ENCODE measurements at regions not wholly inside any gene's neighbourhood (a gene's known extent, or its start where the extent isn't known, plus 50 kb on each side); places are given as distances from the start of the nearest gene placed in this dataset.

DNA sequence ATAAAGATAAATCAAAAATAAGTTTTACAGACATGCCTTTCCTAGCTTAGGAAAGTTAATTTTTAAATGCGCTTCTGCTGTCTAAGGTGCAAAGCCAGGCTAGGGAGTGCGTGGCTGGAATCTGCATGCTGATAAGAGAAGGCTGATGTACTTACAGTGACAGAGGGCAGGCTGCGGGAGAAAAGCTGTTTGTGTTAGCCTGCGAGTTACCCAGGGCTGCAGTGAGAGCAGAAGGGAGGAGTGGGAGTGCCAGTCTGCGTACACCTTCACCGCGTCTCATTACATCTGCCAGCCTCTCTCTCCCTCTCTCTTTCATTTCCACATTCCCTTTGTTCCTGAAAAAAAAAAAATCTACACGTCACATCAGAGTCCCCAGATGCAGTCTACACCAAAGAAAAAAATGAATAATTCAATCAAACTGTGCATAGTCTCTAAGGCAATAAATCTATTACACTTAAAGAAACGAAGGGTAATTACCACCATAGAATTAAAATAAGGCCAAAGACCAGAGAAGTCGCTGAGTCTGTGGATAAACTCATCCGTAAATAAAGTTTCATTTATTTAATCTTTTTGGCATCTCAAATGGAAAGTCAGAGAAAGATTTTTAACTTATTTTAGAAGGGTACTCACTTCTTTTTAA lies 126.4 kb upstream of the C11orf58 start:
- WGBS, 2 donors = 25 to 31% methylated on average over 11 of the region's 11 CpGs
- intact Hi-C loops (cut with DNase I; ENCODE audit: low total_unique reads) = loop anchor here (5.0 kb wide), 1 partner anchor 960 kb away; no protein-coding TSS in a partner anchor
- DNase-seq (ENCODE audit: low spot score in 2 of 2) = no peak
- TF ChIP-seq POLR2A (IDR thresholded peaks at IDR 0.05) = no peak
- TF ChIP-seq, protein P1, sequence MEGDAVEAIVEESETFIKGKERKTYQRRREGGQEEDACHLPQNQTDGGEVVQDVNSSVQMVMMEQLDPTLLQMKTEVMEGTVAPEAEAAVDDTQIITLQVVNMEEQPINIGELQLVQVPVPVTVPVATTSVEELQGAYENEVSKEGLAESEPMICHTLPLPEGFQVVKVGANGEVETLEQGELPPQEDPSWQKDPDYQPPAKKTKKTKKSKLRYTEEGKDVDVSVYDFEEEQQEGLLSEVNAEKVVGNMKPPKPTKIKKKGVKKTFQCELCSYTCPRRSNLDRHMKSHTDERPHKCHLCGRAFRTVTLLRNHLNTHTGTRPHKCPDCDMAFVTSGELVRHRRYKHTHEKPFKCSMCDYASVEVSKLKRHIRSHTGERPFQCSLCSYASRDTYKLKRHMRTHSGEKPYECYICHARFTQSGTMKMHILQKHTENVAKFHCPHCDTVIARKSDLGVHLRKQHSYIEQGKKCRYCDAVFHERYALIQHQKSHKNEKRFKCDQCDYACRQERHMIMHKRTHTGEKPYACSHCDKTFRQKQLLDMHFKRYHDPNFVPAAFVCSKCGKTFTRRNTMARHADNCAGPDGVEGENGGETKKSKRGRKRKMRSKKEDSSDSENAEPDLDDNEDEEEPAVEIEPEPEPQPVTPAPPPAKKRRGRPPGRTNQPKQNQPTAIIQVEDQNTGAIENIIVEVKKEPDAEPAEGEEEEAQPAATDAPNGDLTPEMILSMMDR (IDR thresholded peaks at IDR 0.05) = no peak
- H3K4me3 ChIP-seq (ENCODE audit: low read depth, poor library complexity, severe bottlenecking) = no peak overlapping the region

DNA sequence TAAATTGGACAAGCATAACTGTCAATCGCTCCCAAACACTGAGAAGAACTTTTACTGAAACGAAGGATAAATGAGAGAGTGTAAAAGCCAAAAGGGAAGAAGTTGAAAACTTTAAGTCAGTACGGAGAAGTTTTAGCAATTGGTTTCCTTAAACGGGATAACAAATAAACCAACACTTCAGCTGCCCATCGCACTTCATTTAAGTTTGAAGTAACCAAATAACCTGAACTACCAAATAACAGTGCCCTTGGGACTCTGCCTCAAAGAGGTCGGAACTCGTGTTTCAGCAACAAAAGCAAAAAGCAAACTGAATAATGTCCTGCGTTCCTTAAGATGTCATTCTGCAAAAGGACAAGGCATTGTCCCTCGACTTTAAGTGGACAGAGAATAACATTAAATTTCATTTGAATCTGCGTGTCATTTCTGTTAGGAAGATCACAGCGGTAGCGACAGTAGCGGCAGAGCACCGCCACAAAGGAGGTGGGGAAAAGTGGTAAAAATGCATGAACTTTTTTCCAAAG lies 127.0 kb upstream of the C11orf58 start:
- 7 to 29% methylated on average over 14 of the region's 14 CpGs for WGBS, 2 donors
- DNase-seq (ENCODE audit: low spot score in 2 of 2) = no peak
- intact Hi-C loops (cut with DNase I; ENCODE audit: low total_unique reads) = loop anchor here (5.0 kb wide), 1 partner anchor 959 kb away; no protein-coding TSS in a partner anchor
- TF ChIP-seq, protein P1 (IDR thresholded peaks at IDR 0.05) = no peak
- no peak for TF ChIP-seq POLR2A (IDR thresholded peaks at IDR 0.05)
- H3K4me3 ChIP-seq (ENCODE audit: low read depth, poor library complexity, severe bottlenecking) = no peak overlapping the region

DNA sequence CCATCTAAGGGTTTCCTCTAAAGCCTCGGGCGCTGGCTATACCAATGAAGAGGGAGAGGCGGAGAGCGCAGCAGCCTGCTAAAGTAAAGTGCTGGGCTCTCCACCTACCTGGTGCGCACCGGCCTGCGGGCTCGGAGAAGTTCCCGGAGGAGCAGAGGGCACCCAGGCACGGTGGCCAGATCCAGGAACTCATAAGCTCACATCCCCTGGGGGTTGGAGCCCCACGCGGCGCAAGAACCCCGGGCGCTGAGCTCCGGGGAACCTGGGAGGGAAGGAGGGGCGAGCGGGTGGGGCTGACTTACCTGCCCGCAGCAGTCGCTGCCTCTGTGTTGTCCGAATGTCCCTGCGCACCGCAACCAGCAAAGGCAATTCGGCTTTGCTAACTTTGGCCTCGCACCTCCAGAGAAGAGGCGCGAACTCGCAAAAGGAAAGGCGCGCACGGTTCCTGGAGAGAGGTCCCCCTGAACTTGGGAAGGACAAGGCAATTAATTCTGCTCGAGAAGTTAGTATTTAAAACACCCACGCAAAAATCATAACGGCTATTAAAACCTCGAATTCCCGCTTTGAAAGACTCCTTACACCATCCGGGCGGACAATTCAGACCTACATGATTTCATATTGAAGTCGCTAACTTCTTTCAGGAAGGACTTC lies 127.6 kb upstream of the C11orf58 start:
- no peak overlapping the region for H3K4me3 ChIP-seq (ENCODE audit: low read depth, poor library complexity, severe bottlenecking)
- 25 to 35% methylated on average over 38 to 39 of the region's 39 CpGs for whole genome bisulfite sequencing, 2 donors
- intact Hi-C loops (cut with DNase I; ENCODE audit: low total_unique reads) = loop anchor here (5.0 kb wide), 1 partner anchor 959 kb away; no protein-coding TSS in a partner anchor
- TF ChIP-seq, protein P1 (IDR thresholded peaks at IDR 0.05) = no peak
- TF ChIP-seq POLR2A (IDR thresholded peaks at IDR 0.05) = no peak
- DNase-seq (ENCODE audit: low spot score in 2 of 2) = no peak

DNA sequence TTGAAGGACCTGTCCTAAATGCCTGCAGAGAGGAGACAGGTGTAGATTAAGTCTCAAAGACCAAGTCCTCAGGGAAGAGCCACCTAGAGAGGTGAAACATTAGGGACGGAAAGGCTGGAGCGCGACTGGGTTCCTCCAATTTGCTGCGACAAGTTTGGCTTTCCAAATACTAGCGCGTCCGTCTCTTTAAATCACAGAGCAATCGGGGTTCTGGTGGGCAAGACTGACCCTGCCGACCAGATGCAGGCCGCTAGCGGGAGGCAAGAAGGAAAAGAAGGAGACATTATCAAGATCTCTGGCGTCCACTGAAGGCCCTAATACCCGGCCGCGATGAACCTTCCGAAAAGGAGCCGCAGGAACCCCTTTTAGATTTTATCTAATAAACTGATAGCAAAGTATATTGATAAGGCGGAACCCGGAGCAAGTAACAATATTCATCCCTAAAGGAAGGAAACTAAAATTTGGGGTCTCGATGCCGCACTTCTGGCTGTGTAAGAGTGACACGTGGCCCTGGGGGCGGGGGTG lies 128.2 kb upstream of the C11orf58 start:
- TF ChIP-seq POLR2A (IDR thresholded peaks at IDR 0.05) = no peak
- TF ChIP-seq, protein P1 (IDR thresholded peaks at IDR 0.05) = no peak
- intact Hi-C loops (cut with DNase I; ENCODE audit: low total_unique reads) = loop anchor here (5.0 kb wide), 1 partner anchor 958 kb away; no protein-coding TSS in a partner anchor
- no peak for DNase-seq (ENCODE audit: low spot score in 2 of 2)
- WGBS, 2 donors = 59 to 66% methylated on average over 23 of the region's 23 CpGs
- no peak overlapping the region for H3K4me3 ChIP-seq (ENCODE audit: low read depth, poor library complexity, severe bottlenecking)

DNA sequence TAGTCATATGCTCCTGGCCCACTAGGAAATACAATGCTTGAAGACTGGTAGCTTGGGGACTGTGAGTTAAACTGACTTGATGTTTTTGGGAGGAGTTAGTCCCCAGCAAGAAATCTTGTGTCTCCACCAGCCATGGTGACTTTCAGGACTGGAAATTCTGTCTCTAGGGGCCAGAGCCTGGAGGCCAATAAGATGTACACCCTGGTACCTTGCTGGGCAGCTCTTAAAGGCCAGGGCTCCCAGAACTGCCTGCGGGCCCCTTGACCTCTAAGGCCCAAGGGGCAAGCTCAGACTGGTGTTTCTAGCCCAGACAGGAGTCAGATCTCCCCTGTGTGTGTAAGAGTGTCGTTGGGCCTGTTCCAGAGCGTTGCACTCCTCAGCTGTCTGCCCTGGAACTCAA lies 128.7 kb upstream of the C11orf58 start:
- TF ChIP-seq, protein P1 (IDR thresholded peaks at IDR 0.05) = no peak
- TF ChIP-seq POLR2A (IDR thresholded peaks at IDR 0.05) = no peak
- 73 to 77% methylated on average over 3 of the region's 3 CpGs for WGBS, 2 donors
- H3K4me3 ChIP-seq (ENCODE audit: low read depth, poor library complexity, severe bottlenecking) = no peak overlapping the region
- intact Hi-C loops (cut with DNase I; ENCODE audit: low total_unique reads) = loop anchor here (5.0 kb wide), 2 partner anchors 957 to 1277 kb away; no protein-coding TSS in a partner anchor
- no peak for DNase-seq (ENCODE audit: low spot score in 2 of 2)
